Hindlimb muscle (tissue), 1 donor: ENCODE measurements at regions not wholly inside any gene's neighbourhood (a gene's known extent, or its start where the extent isn't known, plus 50 kb on each side); places are given as distances from the start of the nearest gene placed in this dataset.

ENCODE experiments used
- DNase-seq: peaks from one replicate; pipeline ENCODE4 v3.0.0-alpha.2; 2013

DNA sequence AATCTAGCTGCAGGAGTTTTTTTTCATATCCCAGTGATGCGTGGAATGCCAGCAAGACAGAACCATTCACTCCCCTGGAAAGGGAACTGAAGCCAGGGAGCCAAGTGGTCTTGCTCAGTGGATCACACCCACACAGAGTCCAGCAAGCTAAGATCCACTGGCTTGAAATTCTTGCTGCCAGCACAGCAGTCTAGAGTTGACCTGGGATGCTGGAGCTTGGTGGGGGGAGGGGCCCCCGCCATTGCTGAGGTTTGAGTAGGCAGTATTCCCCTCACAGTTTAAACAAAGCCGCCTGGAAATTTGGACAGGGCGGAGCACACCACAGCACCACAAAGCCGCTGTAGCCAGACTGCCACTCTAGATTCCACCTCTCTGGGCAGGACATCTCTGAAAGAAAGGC, 86.9 kb upstream of the STXBP6 start:
- no peak for DNase-seq

GRCh38 chr14:25134184-25134583, 84.2 kb upstream of the STXBP6 start:
- no peak for DNase-seq

DNA sequence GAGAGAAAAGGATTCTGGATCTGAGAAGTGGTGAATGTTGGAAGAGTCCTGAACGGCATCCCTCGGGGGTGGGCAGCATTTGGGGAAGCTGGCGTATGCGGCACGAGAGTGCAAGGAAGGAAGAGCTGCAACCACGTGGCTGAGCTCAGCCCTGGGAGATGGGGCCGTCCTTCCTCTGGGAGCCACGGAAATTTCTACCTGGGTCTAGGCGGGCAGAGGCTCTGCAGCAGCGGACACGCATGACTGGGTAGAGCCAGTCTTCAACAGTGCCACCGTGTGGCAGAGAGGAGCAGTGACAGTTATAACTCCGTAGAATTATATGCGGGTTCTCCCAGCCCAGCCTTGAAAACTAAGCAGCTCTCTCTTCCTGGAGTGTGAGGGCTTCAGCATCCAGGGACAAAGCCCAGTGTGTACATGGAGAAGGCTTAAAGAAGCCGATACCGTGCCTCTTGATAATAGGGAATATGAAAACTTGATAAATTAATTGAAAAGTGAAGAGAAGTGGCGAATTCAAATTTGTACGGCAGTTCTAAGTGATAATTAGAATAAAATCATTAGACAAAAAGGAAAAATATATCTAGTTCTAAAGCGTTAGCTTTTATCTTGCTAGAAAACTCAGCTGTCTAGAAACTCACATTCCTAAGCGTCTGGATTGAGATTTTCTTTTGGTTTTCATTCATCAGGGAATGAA, 82.9 kb upstream of the STXBP6 start:
- DNase-seq, result peak; percentile 79

GRCh38 chr14:25132094-25132493, 82.1 kb upstream of the STXBP6 start:
- DNase-seq, result no peak

- DNase-seq, result no peak
Measured at GRCh38 chr14:25122843-25123242, 72.9 kb upstream of the STXBP6 start.

GRCh38 chr14:25122211-25122610, 72.3 kb upstream of the STXBP6 start:
- DNase-seq, result no peak

DNA sequence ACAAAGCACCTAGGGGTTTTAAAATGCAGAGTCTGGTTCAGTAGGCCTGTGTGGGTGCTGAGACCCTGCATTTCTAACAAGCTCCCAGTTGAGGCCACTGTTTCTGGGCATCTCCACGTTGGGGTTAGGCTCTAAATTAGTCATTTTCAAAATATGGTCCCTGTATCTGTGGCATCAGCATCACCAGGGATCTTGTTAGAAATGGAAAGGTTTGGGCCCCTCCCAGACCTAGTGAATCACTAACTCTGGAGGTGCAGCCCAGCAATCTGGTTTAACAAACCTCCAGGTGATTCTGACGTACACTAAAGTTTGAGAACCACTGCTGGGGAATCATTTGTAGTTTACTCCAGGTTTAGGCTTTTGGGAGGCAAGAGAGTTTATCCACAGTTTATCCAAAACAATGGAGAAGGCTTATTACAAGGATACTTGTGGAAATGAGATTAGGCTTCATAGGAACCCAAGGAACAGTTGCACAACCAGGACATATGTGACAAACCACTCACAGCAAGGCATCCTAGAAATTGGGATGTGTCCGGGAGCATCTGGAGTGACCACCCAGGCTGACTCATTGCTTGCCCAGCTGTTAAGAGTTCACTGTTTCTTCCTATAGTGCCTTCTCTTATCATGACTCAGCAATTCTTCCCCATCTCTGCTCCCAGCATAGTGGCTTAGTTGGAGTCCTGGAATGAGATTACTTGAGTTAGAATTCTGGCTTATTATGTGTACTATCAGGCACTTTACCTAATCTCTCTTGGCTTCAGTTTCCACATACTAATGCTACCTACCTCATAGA, 71.6 kb upstream of the STXBP6 start:
- peak; percentile 18 for DNase-seq

GRCh38 chr14:25120261-25120660, 70.3 kb upstream of the STXBP6 start:
- DNase-seq, result no peak

GRCh38 chr14:25118671-25119070, 68.7 kb upstream of the STXBP6 start:
- no peak for DNase-seq

GRCh38 chr14:25117342-25117741, 67.4 kb upstream of the STXBP6 start:
- no peak for DNase-seq

GRCh38 chr14:25116607-25117006, 66.7 kb upstream of the STXBP6 start:
- no peak for DNase-seq

- DNase-seq, result no peak
Measured at GRCh38 chr14:25113394-25113793, 63.4 kb upstream of the STXBP6 start.

DNA sequence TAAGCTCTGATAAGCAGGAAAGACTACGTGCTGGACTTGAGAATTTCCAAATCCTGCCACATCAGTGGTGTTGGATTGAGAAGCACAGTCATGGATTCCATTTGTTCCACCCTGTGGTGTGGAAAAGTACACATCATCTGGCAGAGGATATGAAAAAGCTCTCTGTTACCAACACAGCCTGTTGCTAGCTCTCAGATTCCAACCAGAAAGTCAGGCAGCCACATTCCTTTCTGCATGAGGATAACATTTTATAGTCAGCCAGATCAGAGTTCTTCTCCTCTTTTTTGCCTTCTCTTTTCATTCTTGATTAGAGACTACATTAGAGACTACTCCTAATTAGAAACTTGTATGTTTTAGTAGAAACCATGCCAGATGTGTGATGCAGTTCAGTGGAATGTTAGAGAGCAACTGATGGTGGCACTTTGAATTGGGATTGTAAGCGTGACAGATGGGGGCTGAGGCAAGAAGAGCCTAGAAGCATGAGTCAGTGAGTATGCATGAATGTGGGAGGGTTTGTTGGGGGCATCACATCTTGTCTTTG, 61.2 kb upstream of the STXBP6 start:
- DNase-seq, result peak; percentile 73

GRCh38 chr14:25110106-25110505, 60.2 kb upstream of the STXBP6 start:
- no peak for DNase-seq

DNA sequence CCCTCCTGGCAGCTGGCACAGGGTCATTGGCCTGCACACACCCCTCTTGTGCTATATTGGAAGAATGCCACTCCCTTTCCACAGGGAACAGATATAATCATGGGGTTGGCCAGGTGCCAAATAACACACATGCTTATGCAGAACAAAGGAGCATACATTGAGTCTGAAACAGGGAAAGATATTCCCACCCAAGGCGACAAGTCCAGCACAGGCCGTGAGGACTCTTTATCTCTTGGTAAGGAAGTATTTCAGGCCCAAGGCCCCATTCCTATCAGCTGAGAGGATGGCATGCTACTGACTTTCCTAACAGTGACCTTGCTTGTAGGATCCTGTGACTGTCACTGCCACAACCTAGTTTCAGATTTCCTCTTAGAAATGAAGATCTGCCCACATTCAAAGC, 59.0 kb upstream of the STXBP6 start:
- no peak for DNase-seq

GRCh38 chr14:25108291-25108690, 58.3 kb upstream of the STXBP6 start:
- no peak for DNase-seq

DNA sequence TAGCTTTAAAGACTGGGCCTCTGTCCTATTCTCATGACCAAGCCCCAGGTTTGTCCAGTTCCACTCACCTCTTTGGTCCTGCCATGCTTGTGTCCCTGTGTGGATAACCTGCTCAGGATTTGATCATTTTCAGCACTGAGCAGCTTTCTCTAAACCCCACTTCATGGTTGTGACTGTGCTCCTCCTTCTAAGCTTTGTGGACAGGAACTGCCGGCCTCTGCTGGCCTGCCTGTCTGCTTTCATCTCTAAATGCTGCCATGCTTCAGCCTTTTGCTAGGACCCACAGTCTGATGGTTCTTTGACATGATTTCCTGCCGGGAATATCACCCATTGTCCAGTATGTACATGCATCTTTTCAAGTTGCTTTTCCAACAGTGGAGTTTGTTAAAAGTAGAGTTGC, 53.9 kb upstream of the STXBP6 start:
- no peak for DNase-seq

DNA sequence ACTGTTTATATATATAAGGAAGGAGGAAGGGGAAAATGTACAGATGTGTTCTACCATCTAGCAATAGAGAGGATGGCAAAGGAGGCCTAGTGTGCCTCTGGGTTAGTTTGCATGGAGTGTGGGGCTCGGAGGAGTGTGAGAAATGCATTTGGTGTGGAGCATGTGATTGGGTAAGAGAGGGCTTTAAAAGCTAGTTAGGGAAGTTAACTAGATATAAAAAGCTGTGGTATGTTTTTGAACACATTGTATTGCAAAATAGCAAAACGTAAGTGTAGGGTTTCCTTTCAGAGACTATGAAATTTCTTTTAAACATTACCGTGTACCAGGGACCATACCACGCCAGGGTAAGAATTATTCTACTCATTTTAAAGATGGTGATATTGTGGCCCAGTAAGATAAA, 53.3 kb upstream of the STXBP6 start:
- no peak for DNase-seq

DNA sequence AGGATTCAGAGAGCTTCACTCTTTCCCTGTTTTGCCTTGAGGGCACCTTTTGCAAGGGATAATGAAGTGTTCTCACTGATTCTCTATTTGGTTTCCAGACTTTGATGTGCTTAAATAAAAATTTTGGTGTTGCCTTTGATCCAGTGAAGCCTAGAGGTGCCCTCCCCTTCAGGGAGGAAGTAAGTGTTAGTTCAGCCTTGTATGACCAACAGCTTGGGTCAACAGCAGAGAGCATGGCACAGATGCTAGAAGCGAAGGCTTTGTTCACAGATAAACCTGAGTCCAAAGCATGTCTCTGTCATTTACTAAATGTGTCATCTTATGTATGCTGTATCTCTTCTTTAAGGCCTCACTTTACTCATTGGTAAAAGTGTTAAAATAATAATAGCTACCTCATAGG, 52.8 kb upstream of the STXBP6 start:
- DNase-seq, result no peak

DNA sequence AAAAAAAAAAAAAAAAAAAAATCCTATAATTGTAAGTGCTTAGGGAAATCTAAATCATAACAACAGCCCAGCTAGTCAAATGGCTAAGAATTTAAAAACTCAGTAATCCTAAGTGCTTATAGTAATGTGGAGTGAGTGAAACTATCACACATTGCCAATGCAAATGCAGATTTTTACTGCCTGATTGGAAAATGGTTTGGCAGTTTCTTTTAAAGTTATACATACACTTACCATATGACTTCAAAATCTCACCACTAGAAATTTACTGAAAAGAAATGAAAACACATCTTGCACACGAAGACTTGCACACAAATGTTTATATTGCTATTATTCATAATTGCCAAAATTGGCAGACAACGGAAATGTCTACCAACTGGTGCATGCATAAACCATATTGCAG, 51.3 kb upstream of the STXBP6 start:
- no peak for DNase-seq
